ENCODE measurements at regions not wholly inside any gene's neighbourhood (a gene's known extent, or its start where the extent isn't known, plus 50 kb on each side); places are given as distances from the start of the nearest gene placed in this dataset.

DNA sequence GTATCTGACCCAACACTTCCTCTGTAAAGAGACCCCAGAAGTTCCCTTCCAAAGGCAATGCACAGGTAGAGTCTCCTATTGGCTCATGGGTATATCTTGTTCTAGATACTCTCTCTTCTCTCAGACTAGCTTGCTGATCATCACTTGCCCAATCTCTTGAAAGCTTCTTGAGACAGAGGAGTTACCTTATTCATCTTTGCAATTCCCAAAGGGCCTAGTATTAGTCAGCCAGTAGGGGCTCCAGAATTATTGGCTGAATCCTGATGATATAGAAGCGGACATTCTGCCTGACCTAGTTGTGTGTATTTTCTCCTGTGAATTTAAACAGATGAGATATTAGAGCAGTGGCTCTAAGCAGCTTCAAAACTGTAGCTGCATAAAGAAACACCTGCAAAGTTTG is 304.0 kb upstream of the KLF4 start:
- TF ChIP-seq, protein P1, sequence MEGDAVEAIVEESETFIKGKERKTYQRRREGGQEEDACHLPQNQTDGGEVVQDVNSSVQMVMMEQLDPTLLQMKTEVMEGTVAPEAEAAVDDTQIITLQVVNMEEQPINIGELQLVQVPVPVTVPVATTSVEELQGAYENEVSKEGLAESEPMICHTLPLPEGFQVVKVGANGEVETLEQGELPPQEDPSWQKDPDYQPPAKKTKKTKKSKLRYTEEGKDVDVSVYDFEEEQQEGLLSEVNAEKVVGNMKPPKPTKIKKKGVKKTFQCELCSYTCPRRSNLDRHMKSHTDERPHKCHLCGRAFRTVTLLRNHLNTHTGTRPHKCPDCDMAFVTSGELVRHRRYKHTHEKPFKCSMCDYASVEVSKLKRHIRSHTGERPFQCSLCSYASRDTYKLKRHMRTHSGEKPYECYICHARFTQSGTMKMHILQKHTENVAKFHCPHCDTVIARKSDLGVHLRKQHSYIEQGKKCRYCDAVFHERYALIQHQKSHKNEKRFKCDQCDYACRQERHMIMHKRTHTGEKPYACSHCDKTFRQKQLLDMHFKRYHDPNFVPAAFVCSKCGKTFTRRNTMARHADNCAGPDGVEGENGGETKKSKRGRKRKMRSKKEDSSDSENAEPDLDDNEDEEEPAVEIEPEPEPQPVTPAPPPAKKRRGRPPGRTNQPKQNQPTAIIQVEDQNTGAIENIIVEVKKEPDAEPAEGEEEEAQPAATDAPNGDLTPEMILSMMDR (IDR thresholded peaks at IDR 0.05) = no peak

GRCh38 chr9:107792596-107792995 is 303.0 kb upstream of the KLF4 start:
- TF ChIP-seq, protein P1 (IDR thresholded peaks at IDR 0.05) = no peak

DNA sequence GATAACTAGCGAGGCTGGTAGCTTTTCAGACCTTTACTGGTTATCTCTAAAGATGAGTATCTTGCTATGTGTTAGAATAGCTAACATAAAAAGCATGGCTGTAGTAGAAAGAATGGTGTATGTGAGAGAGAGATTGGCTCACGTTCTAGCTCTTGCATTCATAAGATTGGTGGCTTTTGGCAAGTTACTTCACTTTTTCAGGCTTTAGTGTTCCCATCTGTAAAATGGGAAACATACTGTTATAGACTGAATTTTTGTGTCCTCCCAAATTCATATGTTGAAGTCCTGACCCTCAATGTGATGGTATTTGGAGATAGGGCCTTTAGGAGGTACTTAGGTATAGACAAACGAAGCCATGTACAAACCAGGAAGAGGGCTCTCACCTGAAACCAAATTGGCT is 302.4 kb upstream of the KLF4 start:
- TF ChIP-seq, protein P1 (IDR thresholded peaks at IDR 0.05) = no peak

DNA sequence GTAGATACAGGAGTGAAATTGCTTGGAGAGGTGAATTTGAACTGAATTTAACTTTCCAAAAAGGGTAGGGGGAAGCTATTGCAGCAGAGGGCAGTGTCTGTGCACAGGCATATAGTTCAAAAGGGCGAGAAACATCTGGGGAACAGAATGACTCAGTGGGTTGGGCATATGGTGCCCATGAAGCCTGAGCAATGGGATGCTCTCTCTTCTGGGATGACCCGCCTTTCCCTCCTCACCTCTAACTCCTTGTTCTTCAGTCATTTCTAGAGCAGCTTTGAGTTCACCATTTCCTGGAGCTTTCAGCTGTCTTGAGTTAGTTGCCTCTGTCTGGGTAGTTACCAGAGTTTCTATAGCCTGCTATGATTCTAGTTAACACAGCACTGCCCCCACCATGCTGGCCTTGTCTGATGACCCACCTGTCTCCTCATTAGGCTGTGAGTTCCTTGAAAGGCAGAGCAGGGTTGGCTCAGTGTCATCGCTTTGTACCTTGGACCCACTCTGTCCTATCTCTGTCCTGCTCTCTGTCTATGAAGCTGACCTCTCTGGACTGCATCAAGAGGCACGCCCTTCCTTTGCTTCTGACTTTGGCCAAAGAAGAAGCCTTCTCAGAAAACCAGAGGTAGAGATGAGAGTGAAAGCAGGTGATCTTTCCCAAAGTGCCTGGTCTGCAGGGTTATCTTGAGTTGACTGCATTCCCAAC is 299.6 kb upstream of the KLF4 start:
- TF ChIP-seq, protein P1 (IDR thresholded peaks at IDR 0.05) = no peak

- TF ChIP-seq, protein P1 (IDR thresholded peaks at IDR 0.05) = no peak
Measured at GRCh38 chr9:107786561-107786960, 297.0 kb upstream of the KLF4 start.

DNA sequence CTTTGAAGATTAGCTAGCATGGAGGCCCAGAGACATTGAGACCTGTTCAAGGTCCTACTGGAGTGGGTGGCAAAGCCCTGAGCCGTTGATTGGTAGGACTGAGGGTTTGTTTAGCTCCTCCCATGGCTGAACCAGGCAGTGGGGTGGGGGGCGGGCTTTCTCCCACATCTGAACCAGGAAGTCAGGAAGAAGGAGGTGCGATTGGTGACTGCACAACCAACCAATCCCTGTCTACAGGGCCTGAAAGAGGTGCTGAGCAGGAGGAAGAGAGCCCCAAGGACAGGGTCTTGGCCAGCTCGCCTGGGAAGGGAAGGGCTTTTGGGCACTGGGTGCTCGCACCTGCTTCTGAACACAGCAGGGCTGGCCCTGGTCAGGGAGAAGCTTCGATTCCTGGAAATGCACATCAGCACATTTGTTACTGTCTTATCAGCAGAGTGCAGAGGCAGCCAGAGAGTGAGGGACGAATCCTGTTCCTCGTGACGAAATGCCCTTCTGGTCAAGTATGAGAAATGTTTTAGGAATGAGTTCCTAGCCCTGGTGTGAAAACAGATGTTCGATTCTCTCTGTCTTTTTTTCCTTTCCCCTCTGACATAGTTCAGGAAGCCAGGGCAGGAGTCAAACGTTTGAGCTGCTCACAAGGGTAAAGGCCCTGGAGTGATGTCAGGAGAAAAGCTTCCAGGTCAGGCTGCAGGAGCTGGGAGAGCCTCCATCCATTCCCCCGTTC is 294.8 kb upstream of the KLF4 start:
- TF ChIP-seq, protein P1 (IDR thresholded peaks at IDR 0.05) = no peak

GRCh38 chr9:107782789-107783188 is 293.2 kb upstream of the KLF4 start:
- TF ChIP-seq, protein P1 (IDR thresholded peaks at IDR 0.05) = no peak

Data from LNCAP (cell line).